GM19463 (cell line): ENCODE measurements at regions not wholly inside any gene's neighbourhood (a gene's known extent, or its start where the extent isn't known, plus 50 kb on each side); places are given as distances from the start of the nearest gene placed in this dataset.
"Not testable (repeated sequence)": the region's sequence is repeated elsewhere in the genome, so short reads cannot be mapped to it uniquely, and the experiment has no call there.

ENCODE experiments used
- ATAC-seq: cut with Tn5 transposase; IDR thresholded peaks from one replicate; pipeline ENCODE4 v1.9.1; 2021; ENCODE audit warnings: mild to moderate bottlenecking, moderate library complexity; ENCODE audit not compliant: unreplicated experiment

DNA sequence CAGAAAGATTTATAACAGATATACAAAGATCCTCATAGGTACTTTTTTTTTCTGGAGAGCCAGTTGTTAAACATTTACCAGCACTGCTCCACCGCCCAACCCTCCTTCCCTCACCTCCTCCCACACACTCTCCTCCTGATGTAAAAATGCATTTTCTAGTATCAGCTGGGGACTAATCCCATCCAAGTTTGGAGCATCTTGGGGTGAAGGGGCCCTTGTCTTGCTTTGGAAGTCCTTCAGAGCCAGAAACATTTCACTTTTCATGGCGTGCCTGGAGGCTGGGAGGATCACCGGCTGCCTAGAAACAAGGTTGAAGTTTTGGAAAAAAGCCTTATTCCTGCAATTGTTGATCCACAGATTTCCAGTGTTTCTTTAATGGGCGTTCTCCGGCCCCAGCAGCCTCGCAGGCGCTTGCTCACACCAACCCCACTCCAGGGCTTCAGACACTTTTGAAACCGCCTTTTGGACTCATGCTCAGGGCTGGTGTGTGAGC, 165.1 kb upstream of the AFDN start:
- ATAC-seq, result no peak

DNA sequence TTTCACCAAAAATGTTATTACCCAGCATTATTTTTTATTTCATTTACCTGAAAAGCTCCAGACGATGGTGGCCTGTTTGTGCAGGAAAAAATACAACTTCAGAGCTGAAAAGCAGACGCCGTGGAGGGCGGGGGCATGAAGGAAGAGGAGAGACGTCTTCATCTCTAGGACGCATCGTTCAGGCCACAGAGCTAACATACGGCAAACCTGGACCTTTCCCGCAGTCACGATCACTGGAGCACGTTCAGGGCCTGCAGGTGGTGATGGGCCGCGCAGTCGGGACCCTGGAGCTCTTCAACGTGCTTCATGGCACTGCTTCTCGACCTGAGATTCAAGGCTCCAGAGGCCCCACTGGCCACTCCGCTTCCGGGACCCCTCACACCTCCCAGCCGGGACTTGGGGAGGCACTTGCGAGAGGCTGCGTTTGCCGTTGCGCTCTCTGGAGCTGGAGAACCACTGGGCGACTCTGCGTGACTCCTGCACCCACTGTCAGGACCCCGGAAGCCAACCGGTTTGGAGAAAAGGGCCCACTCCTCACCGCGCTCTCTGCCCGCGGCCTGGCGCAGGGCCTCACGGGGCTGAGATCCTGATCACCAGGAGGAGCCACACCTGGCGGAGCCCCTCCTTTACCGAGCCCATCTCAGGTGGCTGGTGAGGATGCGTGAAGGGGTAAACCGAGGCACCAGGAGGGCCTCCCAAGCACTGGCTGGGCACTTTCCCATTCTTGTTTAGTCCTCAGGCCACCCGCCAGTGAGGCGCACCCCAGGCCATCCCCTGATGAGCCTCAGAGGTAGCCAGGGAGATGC, 164.4 kb upstream of the AFDN start:
- ATAC-seq, result no peak

DNA sequence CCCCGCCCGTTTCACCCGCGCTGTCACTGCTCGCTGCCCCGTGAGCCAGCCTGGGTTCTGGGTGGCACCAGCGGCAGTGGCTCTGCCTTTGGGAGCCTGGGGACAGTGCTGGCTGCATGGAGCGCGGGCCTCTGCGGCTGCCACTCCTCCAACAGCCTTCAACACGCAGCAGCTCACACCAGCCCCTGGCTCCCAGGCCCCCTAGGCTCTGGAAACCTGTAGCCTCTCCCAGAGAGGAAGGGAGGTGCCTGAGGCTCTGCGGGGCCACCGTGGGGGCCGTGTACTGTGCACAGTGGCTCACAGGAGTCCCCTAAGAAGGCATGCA, 163.9 kb upstream of the AFDN start:
- ATAC-seq, result no peak

DNA sequence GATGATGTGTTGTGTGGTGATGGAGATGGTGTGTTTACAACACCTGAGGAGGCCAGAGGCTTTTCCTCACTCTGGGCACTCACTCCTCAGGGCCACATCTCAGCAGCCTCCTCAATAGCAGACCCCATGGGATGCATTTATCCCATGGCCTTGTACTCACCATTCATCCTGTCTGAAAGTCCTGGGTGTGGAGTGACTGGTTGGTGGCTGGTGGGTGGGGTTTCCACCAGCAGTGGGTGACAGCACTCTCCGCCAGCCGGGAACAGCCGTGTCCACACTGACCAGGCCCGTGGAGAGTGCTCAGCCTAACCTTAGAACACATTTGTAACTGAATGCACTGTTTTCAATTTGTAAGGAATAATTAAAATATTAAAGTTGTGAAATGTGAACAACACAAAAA, 163.4 kb upstream of the AFDN start:
- ATAC-seq, result no peak

DNA sequence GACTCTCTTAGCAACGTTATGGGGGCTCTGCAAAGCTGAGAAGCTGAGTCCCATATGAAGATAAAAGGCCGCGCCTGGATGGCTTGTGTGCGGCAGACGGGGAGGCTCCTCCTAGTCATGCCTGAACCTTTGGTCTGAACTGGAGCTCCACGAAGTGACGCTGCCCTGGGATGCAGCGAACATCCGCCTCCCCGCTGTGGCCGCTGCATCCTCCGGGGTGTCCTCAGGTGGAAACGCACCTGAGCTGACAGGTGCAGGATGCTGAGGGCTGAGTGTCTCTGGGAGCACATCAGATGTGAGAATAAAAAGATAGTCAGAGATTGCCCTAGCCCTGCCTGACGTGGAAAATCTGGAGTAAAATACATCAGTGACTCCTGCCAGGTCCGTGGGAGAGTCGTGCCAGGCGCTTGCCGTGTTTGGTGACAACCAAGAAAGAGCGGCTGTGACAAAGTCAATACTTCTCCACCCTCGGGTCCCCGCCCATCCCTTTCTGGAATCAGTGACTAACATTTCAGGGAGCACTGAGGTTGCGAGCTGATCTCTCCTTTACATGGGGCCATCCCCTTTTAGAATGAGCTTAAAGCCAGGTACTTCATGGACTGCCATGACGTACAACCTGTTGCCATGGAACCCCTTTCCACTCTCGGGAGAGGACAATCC, 162.8 kb upstream of the AFDN start:
- ATAC-seq, result no peak

DNA sequence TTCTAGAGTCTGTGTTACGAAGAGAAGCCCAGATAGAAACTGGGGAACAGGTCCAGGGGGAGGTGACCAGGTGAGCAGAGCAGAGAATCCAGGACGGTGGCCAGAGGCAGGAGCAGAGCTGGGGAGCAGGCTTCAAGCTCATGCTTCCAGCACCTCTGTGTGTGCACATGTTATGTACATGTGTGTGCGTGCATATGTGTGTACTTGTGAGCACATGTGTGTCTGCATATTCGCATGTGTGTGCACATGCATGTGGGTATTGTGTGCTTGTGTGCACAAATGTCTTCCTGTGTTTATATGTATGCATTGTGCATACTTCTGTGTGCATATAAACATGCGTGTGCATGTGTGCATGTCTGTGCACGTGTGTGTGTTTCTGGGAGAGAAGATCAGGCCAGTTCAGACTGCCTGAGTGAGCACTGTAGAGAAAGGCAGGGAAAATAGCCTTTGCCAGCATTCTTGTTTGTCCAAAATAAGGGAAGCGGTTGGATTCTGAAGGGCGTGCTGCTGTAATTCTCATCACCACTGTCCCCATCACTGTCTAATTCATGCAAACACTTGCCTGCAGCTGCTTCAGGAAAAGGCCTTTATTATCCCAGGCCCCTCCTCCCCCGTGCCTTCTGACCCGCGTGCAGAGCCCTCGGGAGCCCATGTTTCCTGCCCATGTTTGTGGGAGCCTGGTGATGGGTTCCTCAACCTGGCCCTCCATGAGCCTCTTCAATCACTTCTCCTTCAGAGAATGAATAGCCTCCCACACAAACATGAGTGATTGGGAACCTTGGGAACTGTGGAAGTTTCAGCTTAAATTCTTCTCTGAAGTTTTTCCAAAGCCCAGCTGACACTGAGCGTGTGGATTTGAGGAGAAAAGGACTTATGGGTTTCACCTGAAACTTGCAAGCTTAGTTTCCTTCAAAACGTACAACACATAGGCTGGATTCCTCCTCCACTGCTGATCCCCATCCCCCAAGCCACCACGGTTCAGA, 161.7 kb upstream of the AFDN start:
- ATAC-seq, result no peak

DNA sequence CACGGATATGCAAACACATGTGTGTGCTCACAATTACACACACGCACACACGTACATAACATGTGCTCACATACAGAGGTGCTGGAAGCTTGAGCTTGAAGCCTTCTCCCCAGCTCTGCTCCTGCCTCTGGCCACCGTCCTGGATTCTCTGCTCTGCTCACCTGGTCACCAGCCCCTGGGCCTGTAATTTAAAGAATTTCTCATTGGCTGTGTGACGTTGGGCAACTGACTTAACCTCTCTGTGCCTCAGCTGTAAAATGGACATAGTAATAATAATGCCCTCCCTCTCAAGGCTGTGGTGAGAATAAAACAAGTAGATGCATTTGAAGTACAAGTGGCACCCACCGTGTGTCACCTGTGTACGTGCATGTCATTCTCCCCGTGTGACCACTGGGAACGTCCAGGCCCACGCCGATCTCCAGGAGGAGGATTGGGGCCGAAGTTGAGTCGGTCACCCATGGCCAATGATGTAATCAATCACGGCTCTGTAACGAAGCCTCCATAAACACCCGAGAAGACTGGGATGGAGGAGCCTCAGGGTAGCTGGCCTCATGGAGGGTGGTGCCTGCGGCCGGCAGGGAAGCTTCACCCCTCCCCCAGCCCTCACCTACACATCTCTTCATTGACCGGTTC, 160.9 kb upstream of the AFDN start:
- ATAC-seq, result no peak

DNA sequence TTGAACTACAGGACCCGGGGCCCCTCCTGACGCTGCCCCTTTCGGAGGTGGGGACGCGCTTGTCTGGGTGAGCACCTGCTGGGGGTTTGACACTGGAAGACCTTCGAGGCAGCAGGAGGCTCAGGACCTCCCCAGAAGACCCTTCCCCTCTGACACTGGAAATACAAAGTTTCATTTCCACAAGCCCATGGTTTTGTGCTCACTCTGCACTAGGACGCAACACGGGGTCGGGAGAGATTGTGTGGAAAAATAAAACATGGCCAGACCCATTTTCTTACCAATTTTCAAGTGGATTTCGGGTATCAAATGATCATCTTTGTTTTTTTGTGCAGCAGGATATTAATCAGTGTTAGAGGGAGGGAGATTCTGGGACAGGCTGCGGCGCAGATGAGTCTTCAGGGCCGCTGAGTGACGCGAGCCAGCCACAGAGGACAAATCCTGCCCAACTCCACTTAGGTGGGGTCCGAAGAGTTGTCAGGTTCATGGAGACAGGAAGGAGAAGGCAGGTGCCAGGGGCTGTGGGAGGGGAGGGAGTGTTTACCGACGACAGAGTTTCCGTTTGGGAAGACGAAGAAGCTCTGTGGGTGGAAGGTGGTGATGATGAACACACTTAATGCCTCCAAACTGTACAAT, 160.0 kb upstream of the AFDN start:
- no peak for ATAC-seq

DNA sequence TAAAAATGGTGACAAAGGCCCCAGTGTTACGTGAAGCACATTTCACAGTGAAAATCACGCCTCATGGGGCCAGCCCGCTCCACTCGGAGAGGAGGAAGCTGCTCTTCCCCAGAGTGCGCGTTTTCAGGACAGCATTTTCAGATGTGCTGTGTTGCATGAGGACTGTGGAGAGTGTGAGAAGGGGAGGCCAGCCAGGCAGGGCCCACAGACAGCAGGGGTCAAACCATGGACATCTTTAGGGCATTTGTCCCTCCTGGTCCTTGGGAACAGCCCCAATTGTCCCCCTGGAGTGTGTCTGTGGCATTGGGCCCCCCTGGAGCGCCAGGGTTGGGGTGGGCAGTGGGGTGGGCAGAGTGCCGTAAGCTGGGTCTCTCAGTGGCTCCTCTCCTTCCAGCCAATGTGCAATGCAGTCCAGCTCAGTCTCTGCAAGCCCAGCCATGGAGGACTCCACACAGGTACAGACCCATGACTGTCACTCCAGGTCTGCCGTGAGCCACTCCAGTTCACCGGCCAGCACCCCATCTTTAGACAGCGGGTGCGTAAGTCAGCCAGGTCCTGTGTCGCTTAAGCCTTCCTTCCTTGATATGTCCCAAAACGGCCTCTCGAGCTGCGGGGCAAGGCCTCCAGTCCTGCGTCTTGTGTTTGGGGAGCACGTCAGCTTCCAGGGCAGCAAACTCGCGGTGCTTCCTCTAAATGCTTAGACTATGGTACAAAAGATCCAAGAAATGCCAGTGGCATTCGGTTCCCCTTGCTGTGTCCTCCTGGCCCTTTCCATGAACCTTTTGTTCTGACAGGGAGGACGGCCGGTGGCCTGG, 159.3 kb upstream of the AFDN start:
- no peak for ATAC-seq

DNA sequence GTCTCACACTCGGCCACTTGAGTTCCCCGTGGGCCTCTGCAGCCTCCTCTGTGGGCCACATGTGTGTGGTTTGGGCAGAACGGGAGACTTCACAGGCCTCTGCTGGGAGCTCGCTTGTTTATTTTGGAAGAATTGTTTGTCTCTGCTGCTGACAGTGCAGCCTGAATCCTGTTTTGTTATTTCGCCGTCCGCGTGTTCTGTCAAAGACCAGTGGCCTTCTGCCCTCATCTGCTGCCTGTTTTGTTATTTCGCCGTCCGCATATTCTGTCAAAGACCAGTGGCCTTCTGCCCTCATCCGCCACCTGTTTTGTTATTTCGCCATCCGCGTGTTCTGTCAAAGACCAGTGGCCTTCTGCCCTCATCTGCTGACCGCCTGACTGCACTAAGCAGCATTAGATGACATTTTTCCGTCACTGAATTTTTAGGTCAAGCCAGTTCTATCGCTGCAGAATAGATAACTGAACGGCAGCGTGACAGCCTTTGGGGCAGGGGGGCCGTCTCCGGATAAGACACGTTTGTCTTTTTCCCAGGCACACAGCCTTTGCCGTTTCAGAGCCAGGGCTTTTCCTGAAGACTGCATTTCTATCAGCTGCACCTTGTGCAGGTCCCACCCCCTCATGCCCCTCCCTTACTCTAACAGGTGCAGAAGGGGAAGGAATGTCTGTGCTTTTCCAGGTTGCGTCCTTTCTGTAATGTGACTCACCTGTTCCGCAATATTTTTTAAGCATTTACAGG, 158.5 kb upstream of the AFDN start:
- ATAC-seq, result no peak

DNA sequence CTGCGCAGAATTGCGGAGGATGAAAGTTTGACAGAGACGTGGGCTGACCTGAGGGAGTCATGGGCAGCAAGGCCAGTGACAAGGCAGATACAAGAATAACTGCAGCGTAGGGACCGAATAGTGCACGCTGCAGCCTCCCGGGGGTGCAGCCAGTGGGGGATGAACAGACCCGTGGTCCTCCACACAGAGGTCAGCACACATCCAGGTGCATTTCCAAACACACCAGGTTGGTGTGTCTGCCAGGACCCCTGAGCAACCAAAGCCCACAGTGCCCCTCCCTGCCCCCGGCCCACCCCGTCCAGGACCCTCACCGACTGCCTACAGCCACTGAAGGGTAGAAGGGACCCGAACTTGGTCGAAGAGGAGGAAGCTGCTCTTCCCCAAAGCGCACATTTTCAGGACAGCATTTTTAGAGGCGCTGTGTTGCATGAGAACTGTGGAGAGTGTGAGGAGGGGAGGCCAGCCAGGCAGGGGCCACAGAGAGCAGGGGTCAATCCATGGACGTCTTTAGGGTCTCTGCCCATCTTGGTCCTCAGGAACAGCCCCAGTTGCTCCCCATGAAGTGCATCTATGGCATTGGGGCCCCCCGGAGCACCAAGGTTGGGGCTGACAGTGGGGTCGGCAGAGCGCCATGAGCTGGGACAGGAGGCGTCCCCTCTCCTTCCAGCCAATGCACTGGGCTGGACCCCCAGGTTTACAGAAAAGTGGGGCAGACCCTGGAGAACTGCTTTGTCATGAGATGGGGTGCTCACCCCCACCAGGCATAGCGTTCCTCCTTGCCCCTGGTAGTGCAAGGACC, 157.8 kb upstream of the AFDN start:
- no peak for ATAC-seq

DNA sequence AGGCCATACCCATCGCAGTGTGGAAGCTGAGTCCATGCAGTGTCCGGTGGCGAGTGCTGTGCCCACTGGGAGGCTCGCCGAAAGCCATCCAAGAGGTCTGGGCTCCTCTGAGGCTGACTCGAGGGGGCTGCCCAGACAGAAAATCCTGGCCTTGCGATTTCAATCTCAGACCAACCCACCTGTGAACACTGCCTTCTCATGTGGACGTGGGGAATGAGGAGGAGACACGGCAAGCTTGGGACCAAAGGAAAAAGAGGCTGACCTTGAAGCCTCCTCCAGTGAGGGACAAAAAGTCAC, 157.2 kb upstream of the AFDN start:
- ATAC-seq, result no peak

DNA sequence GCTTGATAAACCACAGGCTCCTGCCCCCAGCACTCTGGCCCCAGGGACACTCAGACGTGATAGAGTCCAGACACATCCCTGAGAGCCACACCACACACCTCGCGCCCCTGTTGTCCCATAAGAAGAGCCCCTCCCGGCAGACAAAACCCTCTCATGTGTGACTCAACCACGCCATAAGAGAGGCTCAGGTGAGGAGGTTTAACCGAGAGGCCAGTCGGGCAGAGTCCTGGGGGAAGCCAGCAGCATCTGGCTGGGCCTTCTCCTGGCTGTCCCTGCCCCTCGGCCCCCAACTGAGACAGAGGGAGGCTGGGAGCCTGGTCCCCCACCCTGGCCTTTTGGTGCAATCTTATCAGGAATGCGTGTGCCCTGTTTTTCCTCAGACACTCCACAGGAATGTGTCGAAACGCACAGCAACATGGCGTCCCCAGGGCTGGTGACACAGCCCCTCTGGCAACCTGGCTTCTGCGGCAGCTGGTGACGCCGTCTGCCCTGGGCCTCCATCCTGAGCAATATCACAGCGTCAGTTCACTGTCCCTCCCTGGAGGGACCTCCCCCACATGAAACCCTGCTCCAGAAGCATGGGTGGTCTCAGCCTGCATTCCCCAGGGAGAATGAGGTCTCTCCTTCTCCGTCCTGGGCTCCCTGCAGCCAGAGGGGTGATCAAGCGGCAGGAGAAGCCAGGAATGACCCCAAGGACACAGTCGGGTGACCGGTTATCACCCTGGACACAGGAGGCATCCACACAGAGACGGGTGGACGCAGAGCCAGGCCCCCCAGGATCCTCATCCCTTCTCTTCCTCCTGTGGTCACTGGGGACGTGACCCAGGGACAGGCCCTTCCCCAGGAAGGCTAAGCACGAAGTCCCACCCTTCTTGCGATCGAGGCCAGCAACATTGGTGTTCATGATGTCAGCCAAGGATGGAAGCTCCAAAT, 156.6 kb upstream of the AFDN start:
- no peak for ATAC-seq

DNA sequence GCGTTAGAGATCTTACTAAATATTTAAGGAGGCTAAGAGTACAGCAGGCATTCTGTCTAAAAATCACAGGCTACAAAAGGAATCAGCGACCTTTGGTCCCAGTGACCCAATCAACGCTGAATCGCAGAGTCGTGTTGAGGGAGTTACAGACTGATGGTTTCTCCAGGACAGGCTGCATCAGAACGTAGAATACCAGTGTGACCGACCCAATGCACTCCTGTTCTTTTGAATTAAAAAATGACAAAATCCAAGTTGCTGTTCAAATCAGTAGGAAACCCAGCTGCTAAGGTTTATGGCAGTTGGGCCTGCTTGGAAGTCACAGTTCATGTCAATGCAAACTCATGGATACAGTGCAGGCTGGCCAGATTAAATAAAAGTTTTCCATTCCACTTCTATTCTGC, 155.8 kb upstream of the AFDN start:
- ATAC-seq, result no peak

DNA sequence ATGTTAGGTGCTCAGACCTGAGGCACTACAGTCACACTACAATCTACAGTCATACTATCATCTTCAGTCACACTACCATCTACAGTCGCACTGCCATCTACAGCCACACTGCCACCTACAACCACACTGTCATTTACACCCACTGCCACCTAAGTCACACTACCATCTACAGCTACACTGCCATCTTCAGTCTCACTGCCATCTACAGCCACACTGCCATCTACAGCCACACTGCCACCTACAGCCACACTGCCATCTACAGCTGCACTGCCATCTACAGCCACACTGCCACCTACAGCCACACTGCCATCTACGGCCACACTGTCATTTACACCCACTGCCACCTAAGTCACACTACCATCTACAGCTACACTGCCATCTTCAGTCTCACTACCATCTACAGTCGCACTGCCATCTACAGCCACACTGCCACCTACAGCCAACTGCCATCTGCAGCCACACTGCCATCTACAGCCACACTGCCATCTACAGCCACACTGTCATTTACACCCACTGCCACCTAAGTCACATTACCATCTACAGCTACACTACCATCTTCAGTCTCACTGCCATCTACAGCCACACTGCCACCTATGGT, 155.2 kb upstream of the AFDN start:
- ATAC-seq, result not testable (repeated sequence)

DNA sequence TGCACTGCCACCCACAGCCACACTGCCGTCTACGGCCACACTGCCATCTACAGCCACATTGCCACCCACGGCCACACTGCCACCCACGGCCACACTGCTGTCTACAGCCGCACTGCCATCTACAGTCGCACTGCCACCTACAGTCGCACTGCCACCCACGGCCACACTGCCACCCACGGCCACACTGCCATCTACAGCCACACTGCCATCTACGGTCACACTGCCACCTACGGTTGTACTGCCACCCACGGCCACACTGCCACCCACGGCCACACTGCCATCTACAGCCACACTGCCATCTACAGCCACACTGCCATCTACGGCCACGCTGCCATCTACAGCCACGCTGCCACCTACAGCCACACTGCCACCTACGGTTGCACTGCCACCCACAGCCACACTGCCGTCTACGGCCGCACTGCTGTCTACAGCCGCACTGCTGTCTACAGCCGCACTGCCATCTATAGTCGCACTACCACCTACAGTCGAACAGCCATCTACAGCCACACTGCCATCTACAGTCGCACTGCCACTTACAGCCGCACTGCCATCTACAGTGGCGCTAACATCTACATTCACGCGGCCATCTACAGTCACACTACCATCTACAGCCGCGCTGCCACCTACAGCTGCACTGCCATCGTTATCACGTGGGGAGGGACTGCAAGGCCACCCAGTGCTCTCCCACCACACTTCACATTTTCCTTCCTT, 154.6 kb upstream of the AFDN start:
- ATAC-seq, result no peak
